ENCODE measurements at regions not wholly inside any gene's neighbourhood (a gene's known extent, or its start where the extent isn't known, plus 50 kb on each side); places are given as distances from the start of the nearest gene placed in this dataset.

DNA sequence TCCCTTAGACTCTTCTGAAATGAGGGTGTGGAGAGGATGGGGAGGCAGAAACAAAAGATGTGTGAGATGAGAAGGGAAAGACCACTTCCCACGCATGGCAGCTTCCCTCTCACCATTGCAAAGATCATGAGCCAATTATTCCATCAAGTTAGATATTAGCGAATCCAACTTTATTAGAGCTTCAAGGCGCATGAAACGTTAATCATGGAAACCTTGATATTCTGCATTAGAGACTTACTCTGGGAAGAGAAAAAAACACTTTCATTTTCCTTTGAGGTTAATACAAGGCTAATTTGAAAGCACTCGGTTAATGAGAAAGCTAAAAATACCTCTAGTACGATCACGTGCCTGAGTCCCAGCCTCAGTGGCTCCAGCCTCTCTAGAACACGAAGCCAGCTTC, 220.6 kb upstream of the RPL38 start:
- no peak for TF ChIP-seq POLR2A (IDR thresholded peaks at IDR 0.05)
- TF ChIP-seq, protein P1, sequence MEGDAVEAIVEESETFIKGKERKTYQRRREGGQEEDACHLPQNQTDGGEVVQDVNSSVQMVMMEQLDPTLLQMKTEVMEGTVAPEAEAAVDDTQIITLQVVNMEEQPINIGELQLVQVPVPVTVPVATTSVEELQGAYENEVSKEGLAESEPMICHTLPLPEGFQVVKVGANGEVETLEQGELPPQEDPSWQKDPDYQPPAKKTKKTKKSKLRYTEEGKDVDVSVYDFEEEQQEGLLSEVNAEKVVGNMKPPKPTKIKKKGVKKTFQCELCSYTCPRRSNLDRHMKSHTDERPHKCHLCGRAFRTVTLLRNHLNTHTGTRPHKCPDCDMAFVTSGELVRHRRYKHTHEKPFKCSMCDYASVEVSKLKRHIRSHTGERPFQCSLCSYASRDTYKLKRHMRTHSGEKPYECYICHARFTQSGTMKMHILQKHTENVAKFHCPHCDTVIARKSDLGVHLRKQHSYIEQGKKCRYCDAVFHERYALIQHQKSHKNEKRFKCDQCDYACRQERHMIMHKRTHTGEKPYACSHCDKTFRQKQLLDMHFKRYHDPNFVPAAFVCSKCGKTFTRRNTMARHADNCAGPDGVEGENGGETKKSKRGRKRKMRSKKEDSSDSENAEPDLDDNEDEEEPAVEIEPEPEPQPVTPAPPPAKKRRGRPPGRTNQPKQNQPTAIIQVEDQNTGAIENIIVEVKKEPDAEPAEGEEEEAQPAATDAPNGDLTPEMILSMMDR (IDR thresholded peaks at IDR 0.05) = no peak

Measured in right lobe of liver (tissue), 4 donors.